ENCODE measurements at regions not wholly inside any gene's neighbourhood (a gene's known extent, or its start where the extent isn't known, plus 50 kb on each side); places are given as distances from the start of the nearest gene placed in this dataset.
"Not testable (repeated sequence)": the region's sequence is repeated elsewhere in the genome, so short reads cannot be mapped to it uniquely, and the experiment has no call there.

- DNase-seq, result no peak
Observed at GRCh38 chr6:11403035-11403601, 134.4 kb upstream of the TMEM170B start.

- DNase-seq, result not testable (repeated sequence)
Observed at GRCh38 chr6:11402581-11402980, 135.0 kb upstream of the TMEM170B start.

GRCh38 chr6:11401954-11402353 is 135.6 kb upstream of the TMEM170B start:
- DNase-seq, result not testable (repeated sequence)

- DNase-seq, result no peak
Observed at GRCh38 chr6:11398451-11399326, 138.9 kb upstream of the TMEM170B start.

GRCh38 chr6:11397622-11398450 is 139.7 kb upstream of the TMEM170B start:
- no peak for DNase-seq

- DNase-seq, result no peak
Observed at GRCh38 chr6:11396860-11397259, 140.7 kb upstream of the TMEM170B start.

GRCh38 chr6:11393713-11394627 is 143.6 kb upstream of the TMEM170B start:
- no peak for DNase-seq

- DNase-seq, result no peak
Observed at GRCh38 chr6:11392778-11393507, 144.6 kb upstream of the TMEM170B start.

GRCh38 chr6:11391934-11392777 is 145.4 kb upstream of the TMEM170B start:
- no peak for DNase-seq

- DNase-seq, result peak; percentile 39
Observed at GRCh38 chr6:11389977-11390376, 147.6 kb upstream of the TMEM170B start.

- no peak for DNase-seq
Observed at GRCh38 chr6:11388983-11389944, 148.3 kb upstream of the TMEM170B start.

- no peak for DNase-seq
Observed at GRCh38 chr6:11387707-11388430, 149.7 kb upstream of the TMEM170B start.

- DNase-seq, result no peak
Observed at GRCh38 chr6:11386726-11387125, 150.8 kb upstream of the TMEM170B start.

GRCh38 chr6:11386323-11386722 is 151.2 kb upstream of the TMEM170B start:
- no peak for DNase-seq

- no peak for DNase-seq
Observed at GRCh38 chr6:11384531-11385309, 152.3 kb upstream of the NEDD9 start.

- DNase-seq, result no peak
Observed at GRCh38 chr6:11381801-11382513, 149.5 kb upstream of the NEDD9 start.
